CD4-positive, alpha-beta T cell treated with Interleukin-17A for 1 hour (primary cell): ENCODE measurements at regions not wholly inside any gene's neighbourhood (a gene's known extent, or its start where the extent isn't known, plus 50 kb on each side); places are given as distances from the start of the nearest gene placed in this dataset.
A peak's percentile ranks its signal among the peaks of the same experiment; 100 is the strongest.

Experiments
- DNase-seq: peaks from one replicate; pipeline ENCODE4 v3.0.0-alpha.2; 2020

DNA sequence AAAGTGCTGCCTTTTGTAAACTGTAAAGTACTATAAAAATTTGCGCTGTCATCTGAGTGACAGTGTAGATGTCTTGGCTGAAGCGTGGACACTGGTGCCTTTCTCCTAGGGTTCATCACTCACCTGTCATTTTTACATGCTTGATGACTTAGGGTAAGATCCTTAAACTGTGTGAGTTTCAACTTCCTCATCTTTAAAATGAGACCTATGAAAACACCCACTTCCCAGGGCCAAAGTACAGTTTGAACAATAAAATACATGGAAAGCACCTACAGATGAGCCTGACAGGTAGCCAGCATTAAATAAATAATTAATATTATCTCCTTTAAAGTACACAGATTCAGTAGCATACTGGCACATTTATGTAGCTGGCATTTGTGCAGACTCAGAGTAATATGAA, 309.9 kb downstream of the CHRM3 start:
- DNase-seq, result no peak

GRCh38 chr1:239700667-239701066, 314.3 kb downstream of the CHRM3 start:
- DNase-seq, result no peak

DNA sequence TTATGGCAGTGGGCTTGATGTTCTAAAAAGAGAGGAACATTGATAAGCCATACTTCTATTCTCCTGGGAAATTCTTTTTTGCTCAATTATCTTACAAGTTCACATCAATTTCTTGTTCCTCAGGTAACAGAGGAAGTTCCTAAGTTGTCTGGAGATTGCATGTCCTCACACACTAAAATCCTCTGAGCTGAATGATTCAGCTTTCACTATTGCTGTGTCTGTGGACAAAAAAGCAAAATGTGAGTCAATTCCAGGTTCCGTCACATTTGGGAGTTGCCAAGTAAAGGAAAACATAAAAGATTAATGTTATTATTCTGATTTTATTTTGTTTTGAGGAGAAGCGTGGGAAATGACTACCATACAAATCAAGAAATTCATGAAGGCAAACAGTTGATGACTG, 316.7 kb downstream of the CHRM3 start:
- no peak for DNase-seq

DNA sequence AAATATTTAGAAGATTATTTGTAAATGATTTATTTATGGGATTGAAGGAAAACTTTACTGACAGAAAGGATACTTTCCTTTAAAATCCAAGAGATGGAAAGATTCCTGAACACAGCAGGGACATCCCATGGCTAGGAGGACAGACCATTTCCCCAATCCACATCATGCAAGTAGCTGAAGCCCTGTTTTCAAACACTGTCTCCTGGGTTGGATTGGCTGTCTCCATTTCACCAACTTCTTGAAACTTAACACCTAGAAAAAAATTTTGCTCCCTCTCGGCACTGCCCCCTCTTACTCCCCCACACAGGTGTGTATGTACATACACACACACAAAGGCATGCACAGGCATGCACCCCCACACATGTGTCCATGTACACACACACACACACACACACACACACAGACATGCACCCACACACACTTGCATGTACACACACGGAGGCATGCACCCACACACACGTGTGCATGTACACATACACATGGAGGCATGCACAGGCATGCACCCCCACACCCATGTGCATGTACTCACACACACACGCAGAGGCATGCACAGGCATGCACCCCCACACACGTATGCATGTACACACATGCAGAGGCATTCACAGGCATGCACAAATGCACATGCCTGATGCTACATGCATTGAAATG, 320.0 kb downstream of the CHRM3 start:
- DNase-seq, result no peak

DNA sequence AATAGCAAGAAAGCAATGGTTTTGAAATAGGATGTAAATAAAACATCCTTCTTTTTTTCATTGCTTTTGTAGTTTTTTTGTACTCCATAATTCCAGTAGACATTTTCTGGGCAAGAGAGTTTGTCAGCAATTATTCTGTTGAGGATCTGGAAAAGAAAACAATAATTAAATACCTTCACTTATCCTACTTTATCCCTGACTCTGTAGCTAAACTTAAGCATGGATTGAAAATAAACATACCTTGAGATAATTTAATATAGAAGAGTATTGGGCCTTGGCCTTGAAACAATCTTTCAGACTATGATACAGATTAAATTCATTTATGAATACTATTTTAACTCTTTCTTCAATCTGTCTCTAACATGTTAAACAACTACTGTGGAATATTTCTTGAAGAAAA, 321.2 kb downstream of the CHRM3 start:
- DNase-seq, result no peak

DNA sequence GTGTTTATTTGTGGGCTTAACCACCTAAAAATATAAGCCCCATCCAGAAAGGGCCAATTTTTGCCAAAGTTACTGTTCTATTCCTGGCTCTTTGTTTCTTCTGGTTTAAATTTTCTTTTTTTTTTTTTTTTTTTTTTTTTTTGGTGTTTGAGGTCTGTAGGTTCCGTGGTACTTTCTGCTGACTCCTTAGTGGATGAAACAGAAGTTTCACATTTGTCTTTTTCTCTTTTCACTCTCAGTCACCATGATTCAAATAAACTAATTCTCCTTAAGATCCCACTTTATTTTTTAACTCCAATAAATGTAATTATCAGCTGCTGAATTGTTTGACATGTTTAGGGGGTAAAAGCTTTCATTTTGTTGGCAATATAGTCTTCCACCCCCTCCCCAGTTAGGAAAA, 322.3 kb downstream of the CHRM3 start:
- no peak for DNase-seq

DNA sequence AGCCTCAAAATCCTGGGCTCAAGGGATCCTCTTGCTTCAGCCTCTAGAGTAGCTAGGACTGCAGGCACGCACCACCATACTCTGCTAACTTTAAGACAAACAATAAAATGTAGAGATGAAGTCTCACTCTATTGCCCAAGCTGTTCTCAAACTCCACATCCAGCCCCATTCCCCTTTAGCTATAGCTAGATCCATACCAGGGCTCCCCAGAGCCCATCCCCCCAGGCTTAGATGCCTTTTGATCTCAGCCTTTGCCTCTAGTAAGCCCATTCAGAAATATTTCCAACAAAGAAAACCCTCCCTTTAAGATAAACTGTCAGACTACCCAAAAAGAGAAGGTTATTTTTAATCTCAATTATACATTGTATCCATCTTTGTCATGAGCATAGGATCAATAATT, 325.4 kb downstream of the CHRM3 start:
- DNase-seq, result no peak

GRCh38 chr1:239717097-239717917, 330.9 kb downstream of the CHRM3 start:
- DNase-seq, result peak; percentile 32

DNA sequence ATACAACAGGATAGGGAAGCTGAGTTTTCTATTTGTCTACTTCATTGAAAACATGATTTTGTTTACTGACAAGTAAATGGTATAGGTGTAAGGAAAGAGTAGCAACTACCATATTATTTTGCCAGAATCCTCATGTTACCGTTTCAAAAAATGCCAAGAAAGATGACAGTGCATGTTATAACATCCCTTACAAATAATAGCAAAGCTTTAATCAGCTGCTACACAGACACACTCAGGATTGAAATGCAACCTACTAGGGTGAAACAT, 331.5 kb downstream of the CHRM3 start:
- DNase-seq, result no peak

DNA sequence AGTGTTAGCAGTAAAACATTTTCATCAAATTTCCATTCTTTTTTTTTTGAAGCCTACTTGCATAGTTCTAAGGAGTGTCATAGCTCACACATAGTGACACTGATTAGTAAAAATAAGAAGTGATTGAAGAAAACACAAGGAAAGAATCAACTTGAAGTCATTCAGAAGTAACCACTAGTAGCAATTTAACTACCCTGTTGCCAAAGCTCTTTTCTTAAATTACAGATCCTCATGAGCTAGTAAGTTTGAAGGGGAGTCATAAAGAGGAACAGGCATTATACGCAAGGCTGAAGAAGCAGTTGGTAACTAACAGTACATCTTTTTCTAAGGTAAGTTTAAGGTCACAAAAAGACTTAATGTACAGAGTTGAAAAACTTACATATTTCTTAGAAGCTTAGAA, 332.2 kb downstream of the CHRM3 start:
- DNase-seq, result peak; percentile 10

DNA sequence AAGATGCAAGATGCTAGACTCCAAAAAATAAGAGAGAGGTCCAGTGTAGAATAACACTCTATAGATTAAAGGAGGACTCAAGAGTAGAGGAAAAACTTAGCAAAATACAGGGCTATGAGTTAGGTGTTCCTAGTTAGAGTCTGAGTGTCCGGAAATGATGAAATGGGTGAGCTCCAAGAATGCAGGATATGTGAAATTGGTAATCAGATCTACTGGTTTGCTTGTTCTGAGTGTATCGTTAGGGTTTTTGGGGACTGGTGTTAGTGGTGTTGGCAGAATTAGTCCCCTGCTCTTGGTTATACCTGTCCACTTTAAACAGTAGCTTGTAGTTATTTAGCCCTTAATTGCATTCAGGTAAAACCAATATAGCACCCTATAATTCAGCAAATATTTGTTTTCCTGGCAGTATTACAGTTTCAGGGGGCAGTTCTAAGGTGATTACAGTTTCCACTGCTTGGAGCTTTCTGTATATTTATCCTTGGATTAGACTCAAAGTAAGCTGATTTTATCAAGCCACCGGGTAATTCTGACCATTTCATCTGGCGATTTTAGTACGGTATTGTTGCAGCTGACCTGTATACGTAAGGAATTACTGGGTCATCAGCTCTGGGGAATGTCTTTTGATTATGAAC, 332.7 kb downstream of the CHRM3 start:
- DNase-seq, result peak; percentile 53

DNA sequence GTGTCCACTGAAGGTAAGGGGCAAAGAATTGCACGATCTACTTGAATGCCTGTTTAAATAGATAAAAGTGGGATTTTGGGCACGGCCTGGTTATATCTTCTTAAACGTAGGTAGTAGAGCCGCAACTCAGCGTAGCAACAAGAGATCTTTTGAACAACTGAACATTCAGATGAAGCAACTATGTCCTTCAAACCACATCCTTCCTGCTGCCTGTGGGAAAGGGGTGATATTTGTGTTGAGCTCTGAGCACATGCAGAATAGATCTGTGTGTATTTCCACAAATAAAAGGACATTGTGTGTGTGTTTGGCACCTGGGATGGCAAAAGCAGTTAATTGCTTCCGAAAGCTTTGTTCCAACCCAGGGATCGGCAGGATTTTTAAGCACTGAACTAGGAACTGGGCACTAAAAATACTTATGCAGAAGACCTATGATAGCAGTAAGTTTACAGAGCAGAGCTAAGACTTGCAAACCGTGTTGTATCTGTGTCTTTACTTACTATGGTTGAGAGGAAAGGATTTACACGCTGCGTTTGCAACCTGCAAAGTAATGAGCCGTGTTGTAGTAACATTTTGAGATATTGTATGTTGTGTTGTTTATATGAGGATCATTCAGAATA, 333.4 kb downstream of the CHRM3 start:
- DNase-seq, result peak; percentile 76

- no peak for DNase-seq
These were observed 335.7 kb downstream of the CHRM3 start for GRCh38 chr1:239722035-239722434.

GRCh38 chr1:239723776-239724367, 337.5 kb downstream of the CHRM3 start:
- DNase-seq, result no peak

DNA sequence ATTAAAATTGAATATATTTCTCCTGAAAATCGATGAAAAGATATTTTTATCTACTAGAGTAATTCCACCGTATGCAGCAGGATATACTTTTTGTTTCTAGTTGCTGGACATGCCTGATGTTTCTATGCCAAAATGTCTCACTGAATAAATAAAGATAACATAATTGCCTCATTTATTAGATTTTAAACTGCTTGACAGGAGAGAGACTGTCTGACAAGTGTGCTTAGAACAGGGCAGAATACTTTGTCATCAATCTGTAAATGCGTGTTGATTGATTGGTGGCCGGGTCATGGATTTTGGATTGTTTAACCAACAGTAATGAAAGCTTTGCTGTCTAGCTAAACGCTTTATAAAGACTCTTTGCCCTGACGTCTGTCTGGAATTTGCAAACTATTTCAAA, 339.0 kb downstream of the CHRM3 start:
- no peak for DNase-seq

DNA sequence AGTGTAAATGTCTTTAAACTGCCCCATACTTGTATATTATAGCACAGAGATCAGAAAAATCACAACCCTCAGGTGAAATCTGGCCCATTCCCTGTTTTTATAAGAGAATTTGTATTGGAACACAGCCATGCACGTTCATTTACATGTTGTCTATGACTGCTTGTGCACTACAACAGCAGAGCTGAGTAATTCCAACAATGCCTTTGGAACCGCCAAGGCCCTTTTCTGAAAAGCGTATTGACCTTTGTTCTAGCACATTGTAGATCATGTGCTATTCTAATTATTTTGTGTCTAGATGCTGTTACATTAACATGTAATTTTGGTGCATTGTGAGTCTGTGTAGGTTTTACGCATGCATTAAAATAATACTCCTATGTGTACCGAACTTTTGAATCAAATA, 339.6 kb downstream of the CHRM3 start:
- no peak for DNase-seq

DNA sequence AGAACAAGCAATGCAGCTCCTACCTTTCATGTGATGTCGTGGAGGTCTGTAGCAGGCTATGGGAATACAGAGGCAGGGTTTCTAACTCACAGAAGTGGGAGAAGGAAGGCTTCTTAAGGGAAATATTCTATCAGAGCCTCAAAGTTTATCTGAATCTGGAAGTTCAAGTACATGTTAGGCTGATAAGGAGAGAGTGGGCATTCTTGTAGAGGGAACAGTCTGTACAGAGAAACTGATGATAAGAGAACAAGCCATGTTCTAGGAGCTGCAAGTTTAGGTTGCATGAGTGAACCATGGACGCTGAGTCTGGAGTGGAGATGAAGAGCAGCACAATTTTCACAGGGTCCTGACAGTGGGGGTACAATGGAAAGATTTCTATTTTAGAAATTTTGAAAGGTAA, 344.0 kb downstream of the CHRM3 start:
- DNase-seq, result no peak

GRCh38 chr1:239731082-239731748, 344.8 kb downstream of the CHRM3 start:
- DNase-seq, result no peak

GRCh38 chr1:239732770-239733169, 346.4 kb downstream of the CHRM3 start:
- no peak for DNase-seq

DNA sequence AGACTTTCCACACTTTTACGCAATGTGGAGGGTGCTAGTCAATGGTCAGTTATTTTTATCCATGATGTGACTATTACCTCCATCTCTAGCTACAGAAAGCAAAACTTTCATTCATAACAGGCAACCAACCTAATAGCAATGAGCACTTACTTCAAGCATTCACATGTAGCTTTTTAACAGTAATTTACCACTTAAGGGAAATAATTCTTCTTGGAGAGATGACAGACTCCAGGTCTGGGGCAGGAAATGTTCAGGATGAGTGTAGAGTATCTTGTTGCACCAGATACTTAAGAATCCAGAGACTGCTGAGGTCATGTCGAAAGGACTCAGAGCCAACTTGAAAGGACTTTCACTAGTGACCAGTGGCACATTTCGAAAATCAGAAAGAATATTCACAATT, 347.6 kb downstream of the CHRM3 start:
- no peak for DNase-seq

GRCh38 chr1:239735111-239735510, 348.7 kb downstream of the CHRM3 start:
- no peak for DNase-seq

DNA sequence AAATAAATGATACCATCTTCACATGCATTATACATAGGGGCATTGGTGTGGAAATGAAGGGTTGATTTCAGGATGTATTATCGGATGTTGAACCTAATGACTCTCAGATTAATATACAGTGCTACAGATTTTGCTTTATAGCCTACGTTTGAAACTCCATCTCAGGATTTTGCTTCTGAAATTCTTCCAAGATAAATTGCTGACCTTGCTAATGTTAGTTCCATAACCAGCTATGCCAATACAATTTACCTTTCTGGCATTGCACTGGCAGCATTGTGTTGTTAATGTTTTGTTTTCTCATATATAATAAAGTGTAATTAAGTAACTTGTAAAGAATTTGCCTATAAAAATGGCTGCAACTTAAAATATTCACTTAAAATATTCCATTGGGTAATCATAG, 350.1 kb downstream of the CHRM3 start:
- no peak for DNase-seq

DNA sequence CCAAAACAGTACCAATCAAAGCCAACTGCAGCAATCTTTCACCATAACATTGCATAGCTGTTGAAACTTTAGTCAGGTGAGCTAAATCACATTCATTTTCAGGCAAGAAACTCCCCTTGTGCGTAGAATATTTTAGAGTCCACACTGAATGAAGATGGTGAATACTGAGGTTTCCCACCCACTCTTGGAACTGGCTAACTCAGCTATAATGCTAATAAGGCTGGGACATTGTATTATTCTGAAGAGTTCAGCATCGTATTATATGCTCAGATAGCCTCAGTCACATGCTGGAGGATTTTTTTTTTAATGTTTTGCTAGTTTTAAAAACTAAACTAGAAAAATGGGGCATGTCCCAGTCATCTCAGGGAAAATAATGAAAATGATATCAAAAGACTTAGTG, 352.3 kb upstream of the FMN2 start:
- DNase-seq, result no peak
